Osteocyte (in vitro differentiated cells): ENCODE measurements at regions not wholly inside any gene's neighbourhood (a gene's known extent, or its start where the extent isn't known, plus 50 kb on each side); places are given as distances from the start of the nearest gene placed in this dataset.

Experiments used
- DNase-seq: peaks from one replicate; pipeline ENCODE4 v3.0.0; 2021; ENCODE audit warnings: mixed read lengths; ENCODE audit not compliant: unreplicated experiment; ENCODE audit errors: extremely low spot score
- H3K27ac Mint-ChIP-seq: one replicate; pipeline ENCODE4 v1.8.0; 2021; ENCODE audit warnings: mild to moderate bottlenecking, mixed read lengths; ENCODE audit not compliant: unreplicated experiment
- H3K27me3 Mint-ChIP-seq: one replicate; pipeline ENCODE4 v1.8.0; 2021; ENCODE audit warnings: mixed read lengths; ENCODE audit not compliant: unreplicated experiment
- H3K36me3 Mint-ChIP-seq: one replicate; pipeline ENCODE4 v1.8.0; 2021; ENCODE audit warnings: mixed read lengths; ENCODE audit not compliant: unreplicated experiment
- H3K4me1 Mint-ChIP-seq: one replicate; pipeline ENCODE4 v1.8.0; 2021; ENCODE audit warnings: mixed read lengths; ENCODE audit not compliant: unreplicated experiment
- H3K4me3 Mint-ChIP-seq: one replicate; pipeline ENCODE4 v1.8.0; 2021; ENCODE audit warnings: mild to moderate bottlenecking, moderate library complexity, mixed read lengths; ENCODE audit not compliant: unreplicated experiment
- H3K9me3 Mint-ChIP-seq: one replicate; pipeline ENCODE4 v1.8.0; 2021; ENCODE audit warnings: mixed read lengths; ENCODE audit not compliant: unreplicated experiment
- TF ChIP-seq, protein P1 (sequence below): fragments of 200-600 bp; sonication (generic); IDR thresholded peaks from 2 replicates; pipeline ENCODE4 v1.5.0; 2021; ENCODE audit warnings: antibody characterized with exemption, mild to moderate bottlenecking, moderate library complexity

GRCh38 chr2:207313947-207314346 lies 148.2 kb upstream of the KLF7 start:
- Mint-ChIP-seq H3K27me3 (no peaks in the 10 kb centered on the region), H3K27ac (no peak overlapping the region), H3K9me3 (no peaks in the 10 kb centered on the region), H3K4me3 (no peak overlapping the region), H3K4me1 (peaks cover 34% of the 10 kb centered on the region), H3K36me3 (no peaks in the 10 kb centered on the region)
- TF ChIP-seq, protein P1, sequence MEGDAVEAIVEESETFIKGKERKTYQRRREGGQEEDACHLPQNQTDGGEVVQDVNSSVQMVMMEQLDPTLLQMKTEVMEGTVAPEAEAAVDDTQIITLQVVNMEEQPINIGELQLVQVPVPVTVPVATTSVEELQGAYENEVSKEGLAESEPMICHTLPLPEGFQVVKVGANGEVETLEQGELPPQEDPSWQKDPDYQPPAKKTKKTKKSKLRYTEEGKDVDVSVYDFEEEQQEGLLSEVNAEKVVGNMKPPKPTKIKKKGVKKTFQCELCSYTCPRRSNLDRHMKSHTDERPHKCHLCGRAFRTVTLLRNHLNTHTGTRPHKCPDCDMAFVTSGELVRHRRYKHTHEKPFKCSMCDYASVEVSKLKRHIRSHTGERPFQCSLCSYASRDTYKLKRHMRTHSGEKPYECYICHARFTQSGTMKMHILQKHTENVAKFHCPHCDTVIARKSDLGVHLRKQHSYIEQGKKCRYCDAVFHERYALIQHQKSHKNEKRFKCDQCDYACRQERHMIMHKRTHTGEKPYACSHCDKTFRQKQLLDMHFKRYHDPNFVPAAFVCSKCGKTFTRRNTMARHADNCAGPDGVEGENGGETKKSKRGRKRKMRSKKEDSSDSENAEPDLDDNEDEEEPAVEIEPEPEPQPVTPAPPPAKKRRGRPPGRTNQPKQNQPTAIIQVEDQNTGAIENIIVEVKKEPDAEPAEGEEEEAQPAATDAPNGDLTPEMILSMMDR: no peak
- DNase-seq: no peak

DNA sequence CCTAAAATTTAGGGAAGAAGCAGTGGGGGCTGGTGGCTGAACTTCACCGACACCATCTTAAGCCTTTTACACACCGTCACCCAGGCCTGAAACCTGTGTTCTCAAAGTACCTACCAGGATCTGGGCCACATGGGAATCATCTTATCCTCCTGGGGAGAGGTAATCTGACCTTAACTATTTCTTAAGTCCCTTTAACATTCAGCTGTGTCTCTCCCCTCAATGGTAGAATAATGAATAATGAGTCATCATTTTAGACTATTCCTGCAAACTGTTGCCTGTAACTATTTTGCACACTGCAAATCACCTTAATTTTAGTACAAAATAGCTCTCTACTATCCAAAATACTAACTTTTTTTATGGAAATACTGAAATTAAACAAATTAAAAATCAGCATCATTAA lies 149.4 kb upstream of the KLF7 start:
- Mint-ChIP-seq H3K27ac (peak overlapping the region; percentile 23), H3K36me3 (no peaks in the 10 kb centered on the region), H3K4me1 (peaks cover 34% of the 10 kb centered on the region), H3K27me3 (no peaks in the 10 kb centered on the region), H3K9me3 (no peaks in the 10 kb centered on the region), H3K4me3 (no peak overlapping the region)
- TF ChIP-seq, protein P1: no peak
- no peak for DNase-seq

- H3K4me3 Mint-ChIP-seq: no peak overlapping the region
- TF ChIP-seq, protein P1: no peak
- H3K27me3 Mint-ChIP-seq: no peaks in the 10 kb centered on the region
- no peak for DNase-seq
- no peak overlapping the region for H3K27ac Mint-ChIP-seq
- peaks cover 24% of the 10 kb centered on the region for H3K4me1 Mint-ChIP-seq
- no peaks in the 10 kb centered on the region for H3K9me3 Mint-ChIP-seq
- H3K36me3 Mint-ChIP-seq: no peaks in the 10 kb centered on the region
Measured at GRCh38 chr2:207316484-207316883, 150.7 kb upstream of the KLF7 start.

DNA sequence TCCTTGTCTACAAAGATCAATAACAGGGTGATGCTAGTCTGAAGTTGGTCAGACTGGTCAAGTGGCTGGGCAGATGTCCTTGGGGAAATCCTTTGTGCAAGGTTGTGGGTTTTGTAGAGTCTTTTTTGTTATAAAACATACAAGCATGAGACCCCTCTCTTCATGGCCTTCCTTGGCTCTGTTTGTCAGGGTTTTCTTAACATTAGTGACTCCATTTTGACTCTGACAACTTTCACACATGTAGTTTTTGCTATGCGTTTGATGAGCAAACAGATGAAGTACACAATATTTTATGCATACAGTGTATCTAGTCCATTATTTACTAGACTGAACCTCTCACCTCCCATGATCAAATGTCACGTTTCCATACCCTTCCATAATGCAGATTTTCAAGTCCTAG lies 151.2 kb upstream of the KLF7 start:
- no peaks in the 10 kb centered on the region for H3K36me3 Mint-ChIP-seq
- peaks cover 20% of the 10 kb centered on the region for H3K4me1 Mint-ChIP-seq
- no peaks in the 10 kb centered on the region for H3K9me3 Mint-ChIP-seq
- H3K27ac Mint-ChIP-seq: no peak overlapping the region
- H3K27me3 Mint-ChIP-seq: no peaks in the 10 kb centered on the region
- no peak for DNase-seq
- TF ChIP-seq, protein P1: no peak
- no peak overlapping the region for H3K4me3 Mint-ChIP-seq

- H3K27me3 Mint-ChIP-seq: no peaks in the 10 kb centered on the region
- TF ChIP-seq, protein P1: no peak
- H3K27ac Mint-ChIP-seq: no peak overlapping the region
- DNase-seq: no peak
- no peak overlapping the region for H3K4me3 Mint-ChIP-seq
- H3K9me3 Mint-ChIP-seq: no peaks in the 10 kb centered on the region
- H3K4me1 Mint-ChIP-seq: peaks cover 18% of the 10 kb centered on the region
- no peaks in the 10 kb centered on the region for H3K36me3 Mint-ChIP-seq
Measured at GRCh38 chr2:207317378-207317984, 151.7 kb upstream of the KLF7 start.
